AG10803 (cell line): ENCODE measurements at regions not wholly inside any gene's neighbourhood (a gene's known extent, or its start where the extent isn't known, plus 50 kb on each side); places are given as distances from the start of the nearest gene placed in this dataset.

Experiments used
- DNase-seq: peaks from one replicate; pipeline ENCODE4 v3.0.0; 2010; ENCODE audit warnings: low read depth
- H3K4me3 ChIP-seq: 2 replicates; pipeline ENCODE4 v1.5.1; 2011; ENCODE audit warnings: mild to moderate bottlenecking, low read length, control low read depth
- TF ChIP-seq, protein P1 (sequence below): conservative IDR thresholded peaks from 2 replicates; pipeline ENCODE4 v1.5.1; 2011; ENCODE audit warnings: mild to moderate bottlenecking, low read length, control low read depth, inconsistent platforms

- no peak overlapping the region for H3K4me3 ChIP-seq
- DNase-seq, result no peak
- TF ChIP-seq, protein P1, sequence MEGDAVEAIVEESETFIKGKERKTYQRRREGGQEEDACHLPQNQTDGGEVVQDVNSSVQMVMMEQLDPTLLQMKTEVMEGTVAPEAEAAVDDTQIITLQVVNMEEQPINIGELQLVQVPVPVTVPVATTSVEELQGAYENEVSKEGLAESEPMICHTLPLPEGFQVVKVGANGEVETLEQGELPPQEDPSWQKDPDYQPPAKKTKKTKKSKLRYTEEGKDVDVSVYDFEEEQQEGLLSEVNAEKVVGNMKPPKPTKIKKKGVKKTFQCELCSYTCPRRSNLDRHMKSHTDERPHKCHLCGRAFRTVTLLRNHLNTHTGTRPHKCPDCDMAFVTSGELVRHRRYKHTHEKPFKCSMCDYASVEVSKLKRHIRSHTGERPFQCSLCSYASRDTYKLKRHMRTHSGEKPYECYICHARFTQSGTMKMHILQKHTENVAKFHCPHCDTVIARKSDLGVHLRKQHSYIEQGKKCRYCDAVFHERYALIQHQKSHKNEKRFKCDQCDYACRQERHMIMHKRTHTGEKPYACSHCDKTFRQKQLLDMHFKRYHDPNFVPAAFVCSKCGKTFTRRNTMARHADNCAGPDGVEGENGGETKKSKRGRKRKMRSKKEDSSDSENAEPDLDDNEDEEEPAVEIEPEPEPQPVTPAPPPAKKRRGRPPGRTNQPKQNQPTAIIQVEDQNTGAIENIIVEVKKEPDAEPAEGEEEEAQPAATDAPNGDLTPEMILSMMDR, result no peak
Observed at GRCh38 chr2:120896126-120896525, 160.5 kb downstream of the GLI2 start.

GRCh38 chr2:120896901-120897300 lies 161.2 kb downstream of the GLI2 start:
- H3K4me3 ChIP-seq, result no peak overlapping the region
- DNase-seq, result no peak
- TF ChIP-seq, protein P1, result no peak

DNA sequence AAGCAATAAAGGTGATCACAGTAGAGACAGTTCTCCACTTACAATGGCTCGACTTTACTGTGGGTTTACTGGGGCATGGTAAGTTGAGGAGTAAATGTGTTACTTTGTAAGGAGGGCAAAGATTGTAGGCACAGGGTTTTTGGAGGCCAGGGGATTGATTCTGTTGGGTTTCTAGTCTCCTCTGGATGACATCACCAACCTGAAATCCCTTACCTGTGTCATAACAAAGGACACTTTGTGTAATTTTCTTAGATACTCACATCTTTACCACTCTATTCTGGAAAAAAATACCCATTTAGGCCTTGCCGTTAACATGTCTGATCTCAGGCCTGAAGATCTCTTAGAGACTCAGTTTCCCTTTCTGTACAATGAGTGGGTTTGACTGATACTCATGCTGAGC lies 161.7 kb downstream of the GLI2 start:
- DNase-seq, result no peak
- TF ChIP-seq, protein P1, result no peak
- H3K4me3 ChIP-seq, result no peak overlapping the region

DNA sequence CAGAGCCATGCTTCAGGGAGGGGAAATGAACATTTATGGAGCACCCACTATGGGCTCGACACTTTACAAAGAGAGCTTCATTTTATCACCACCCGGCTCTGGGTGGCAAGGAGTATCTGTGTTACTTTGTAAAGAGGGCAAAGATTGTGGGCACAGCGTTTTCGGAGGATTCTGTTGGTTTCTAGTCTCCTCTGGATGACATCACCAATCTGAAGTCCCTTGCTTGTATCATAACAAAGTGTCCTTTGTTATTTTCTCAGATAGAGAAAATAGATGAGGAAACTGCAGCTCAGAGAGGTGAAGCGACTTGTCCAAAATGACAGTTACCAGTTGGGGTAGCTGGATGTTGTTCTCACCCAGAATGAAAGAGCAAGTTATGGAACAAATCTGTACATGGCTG lies 162.8 kb downstream of the GLI2 start:
- DNase-seq, result no peak
- no peak overlapping the region for H3K4me3 ChIP-seq
- TF ChIP-seq, protein P1, result no peak

- H3K4me3 ChIP-seq, result no peak overlapping the region
- TF ChIP-seq, protein P1, result no peak
- no peak for DNase-seq
Observed at GRCh38 chr2:120898961-120899750, 163.5 kb downstream of the GLI2 start.

DNA sequence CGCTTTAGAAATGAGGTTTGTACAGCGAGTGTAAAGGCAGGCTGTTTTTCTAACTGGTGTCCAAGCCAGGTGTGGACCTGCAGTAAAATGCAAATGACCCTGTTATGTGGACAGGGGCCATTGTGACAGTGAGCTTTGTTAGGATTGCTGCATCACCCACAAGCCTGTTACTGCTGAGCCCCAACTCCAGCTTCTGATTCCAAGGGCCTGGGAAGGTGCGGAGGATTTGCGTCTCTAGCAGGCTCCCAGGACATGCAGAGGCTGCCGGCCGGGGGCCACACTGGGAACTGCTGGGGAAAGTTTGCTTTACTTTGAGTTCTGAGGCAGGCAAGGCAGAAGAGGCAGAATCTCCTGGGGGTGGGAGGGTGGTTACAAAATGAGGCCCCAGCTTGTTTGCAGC lies 164.1 kb downstream of the GLI2 start:
- TF ChIP-seq, protein P1, result no peak
- DNase-seq, result no peak
- no peak overlapping the region for H3K4me3 ChIP-seq

DNA sequence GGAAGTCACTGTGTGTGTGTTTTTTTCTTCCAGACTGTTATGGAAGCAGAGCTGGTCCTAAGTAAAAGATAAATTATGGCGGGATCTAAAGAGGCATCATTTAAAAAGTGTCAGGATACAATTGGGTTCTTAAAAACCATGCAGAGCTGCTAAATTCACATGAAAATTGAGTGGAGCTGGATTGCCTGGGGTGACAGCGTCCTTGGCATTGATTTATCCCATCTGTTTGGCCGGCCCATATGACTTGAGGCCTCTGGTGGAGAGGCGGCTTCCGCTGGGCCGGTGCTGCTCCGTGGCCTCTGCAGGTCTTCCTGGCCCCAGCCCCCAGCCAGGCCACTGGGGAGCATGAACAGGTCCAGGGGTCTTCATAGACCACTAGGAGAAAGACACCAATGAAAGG lies 165.5 kb downstream of the GLI2 start:
- no peak overlapping the region for H3K4me3 ChIP-seq

More for the DNA sequence above, 165.5 kb downstream of the GLI2 start:
- DNase-seq, result no peak
- TF ChIP-seq, protein P1, result no peak
